Stomach smooth muscle (tissue), 2 donors: ENCODE measurements at regions not wholly inside any gene's neighbourhood (a gene's known extent, or its start where the extent isn't known, plus 50 kb on each side); places are given as distances from the start of the nearest gene placed in this dataset.
"Not testable (repeated sequence)": the region's sequence is repeated elsewhere in the genome, so short reads cannot be mapped to it uniquely, and the experiment has no call there.

Experiments used
- H3K27ac ChIP-seq: one replicate; pipeline ENCODE4 v1.7.0; 2013; ENCODE audit warnings: mild to moderate bottlenecking, low read length, inconsistent platforms
- H3K27me3 ChIP-seq, 2 donors: one replicate each; pipeline ENCODE4 v1.7.0; 2013; ENCODE audit warnings: low read length in 2 of 2; ENCODE audit not compliant: insufficient read depth in 2 of 2, control insufficient read depth in 1 of 2
- H3K36me3 ChIP-seq, 2 donors: one replicate each; pipeline ENCODE4 v1.7.0; 2013; ENCODE audit warnings: low read length in 2 of 2; ENCODE audit not compliant: control insufficient read depth in 2 of 2, insufficient read depth in 2 of 2
- H3K4me1 ChIP-seq: one replicate; pipeline ENCODE4 v1.7.0; 2013; ENCODE audit warnings: low read length; ENCODE audit not compliant: control insufficient read depth, insufficient read depth
- H3K4me3 ChIP-seq, 2 donors: one replicate each; pipeline ENCODE4 v1.7.0; 2013; ENCODE audit warnings: low read length in 2 of 2
- H3K9ac ChIP-seq, 2 donors: one replicate each; pipeline ENCODE4 v1.7.0; 2013; ENCODE audit warnings: low read length in 2 of 2, mild to moderate bottlenecking in 1 of 2
- H3K9me3 ChIP-seq, 2 donors: one replicate each; pipeline ENCODE4 v1.7.0; 2013; ENCODE audit warnings: low read length in 2 of 2; ENCODE audit not compliant: control insufficient read depth in 2 of 2
- donor health status: healthy.
- donor health status: Pancreatic carcinoma.

DNA sequence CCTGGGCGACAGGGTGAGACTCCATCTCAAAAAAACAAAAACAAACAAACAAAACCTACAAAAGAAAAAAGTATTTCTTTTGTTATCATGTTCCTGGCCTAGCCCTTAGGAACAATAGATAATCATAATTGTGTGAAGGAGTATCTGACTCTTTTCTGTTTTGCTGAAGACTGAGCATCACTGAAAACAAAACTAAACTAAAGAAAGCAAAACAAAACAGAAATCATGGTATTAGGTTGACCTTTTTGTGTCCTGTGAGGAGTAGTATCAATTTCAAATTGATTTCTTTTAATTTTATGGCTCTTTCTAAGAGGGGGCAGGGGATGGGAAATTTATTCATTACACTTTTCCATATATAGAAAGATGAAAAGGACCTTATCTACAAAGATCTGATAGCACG, 246.0 kb downstream of the YTHDC2 start:
- no peaks in the 10 kb centered on the region for H3K27me3 ChIP-seq
- no peak overlapping the region for H3K4me3 ChIP-seq
- no peaks in the 10 kb centered on the region for H3K4me1 ChIP-seq
- H3K9ac ChIP-seq = no peak overlapping the region
- H3K36me3 ChIP-seq = no peaks in the 10 kb centered on the region
- no peaks in the 10 kb centered on the region for H3K9me3 ChIP-seq
- no peak overlapping the region for H3K27ac ChIP-seq

DNA sequence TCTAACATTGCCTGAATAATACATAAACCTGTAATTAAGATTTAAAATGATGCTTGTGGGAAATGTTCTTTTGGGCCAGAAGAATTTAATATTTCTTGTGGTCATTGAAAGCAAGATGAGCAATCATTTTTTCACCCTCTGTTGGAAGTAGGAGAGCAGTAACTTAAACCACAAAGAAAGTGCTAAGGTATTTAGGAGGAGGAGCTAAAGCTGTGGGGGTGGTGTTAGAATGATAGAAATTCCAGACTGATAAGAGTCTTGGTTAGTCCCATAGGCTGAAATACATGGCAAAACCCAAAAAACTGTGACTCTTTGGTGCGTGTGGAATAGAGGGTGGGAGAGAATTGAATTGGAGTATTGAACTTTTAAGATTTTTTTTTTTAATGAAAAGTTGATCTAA, 247.0 kb downstream of the YTHDC2 start:
- no peak overlapping the region for H3K9ac ChIP-seq
- no peaks in the 10 kb centered on the region for H3K27me3 ChIP-seq
- H3K36me3 ChIP-seq = no peaks in the 10 kb centered on the region
- H3K9me3 ChIP-seq = no peaks in the 10 kb centered on the region
- no peak overlapping the region for H3K27ac ChIP-seq
- H3K4me3 ChIP-seq = no peak overlapping the region
- peaks cover 3% of the 10 kb centered on the region for H3K4me1 ChIP-seq

DNA sequence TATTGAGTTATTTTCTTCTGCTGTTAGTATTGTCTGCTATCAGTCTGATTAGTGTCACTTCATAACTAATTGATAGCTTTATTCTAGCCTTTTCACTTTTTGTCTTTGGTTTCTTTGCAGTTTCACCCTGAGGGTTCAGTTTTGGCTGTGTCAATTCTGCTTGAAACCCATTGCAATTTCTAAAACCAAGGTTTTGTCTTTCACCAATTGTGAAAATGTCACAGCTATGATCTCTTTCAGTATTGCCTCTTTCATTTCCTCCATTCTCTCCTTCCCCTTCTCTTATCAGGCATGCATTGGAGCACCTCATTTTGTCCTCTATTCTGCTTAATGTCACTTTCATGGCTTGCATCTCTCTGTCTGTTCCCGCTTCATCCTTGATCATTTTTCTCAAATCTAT, 248.1 kb downstream of the YTHDC2 start:
- peaks cover 3% of the 10 kb centered on the region for H3K4me1 ChIP-seq
- H3K36me3 ChIP-seq = no peaks in the 10 kb centered on the region
- no peak overlapping the region for H3K9ac ChIP-seq
- H3K27me3 ChIP-seq = no peaks in the 10 kb centered on the region
- no peak overlapping the region for H3K4me3 ChIP-seq
- H3K9me3 ChIP-seq = no peaks in the 10 kb centered on the region
- H3K27ac ChIP-seq = no peak overlapping the region

DNA sequence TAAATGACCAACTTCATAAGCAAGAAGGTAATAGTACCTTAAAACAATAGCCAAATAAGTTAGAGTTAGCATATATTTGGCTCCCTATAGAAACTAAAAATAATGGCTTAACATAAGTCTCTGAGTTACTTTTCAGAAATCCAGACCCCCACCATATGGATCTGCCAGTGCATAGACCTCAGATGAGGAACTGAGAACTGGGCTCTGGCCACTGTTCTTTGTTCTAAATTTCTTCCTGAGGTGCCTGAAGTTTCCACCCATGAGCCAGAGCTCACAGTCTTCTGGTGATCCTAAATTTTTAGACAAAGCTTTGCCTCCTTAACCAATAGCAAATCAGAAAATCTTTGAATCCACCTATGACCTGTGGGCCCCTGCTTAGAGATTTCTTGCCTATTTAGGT, 250.9 kb downstream of the YTHDC2 start:
- Histone ChIP-seq H3K9ac (no peak overlapping the region), H3K27ac (no peak overlapping the region), H3K4me1 (peaks cover 3% of the 10 kb centered on the region), H3K4me3 (no peak overlapping the region), H3K36me3 (no peaks in the 10 kb centered on the region), H3K27me3 (no peaks in the 10 kb centered on the region), H3K9me3 (no peaks in the 10 kb centered on the region)

DNA sequence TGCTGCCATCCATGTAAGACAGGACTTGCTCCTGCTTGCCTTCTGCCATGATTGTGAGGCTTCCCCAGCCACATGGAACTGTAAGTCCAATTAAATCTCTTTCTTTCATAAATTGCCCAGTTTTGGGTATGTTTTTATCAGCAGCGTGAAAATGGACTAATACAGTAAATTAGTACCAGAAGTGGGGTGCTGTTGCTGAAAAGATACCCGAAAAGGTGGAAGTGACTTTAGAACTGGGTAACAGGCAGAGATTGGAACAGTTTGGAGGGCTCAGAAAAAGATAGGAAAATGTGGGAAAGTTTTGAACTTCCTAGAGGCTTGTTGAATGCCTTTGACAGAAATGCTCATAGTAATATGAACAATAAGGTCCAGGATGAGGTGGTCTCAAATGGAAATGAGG, 253.3 kb downstream of the YTHDC2 start:
- not testable (repeated sequence) for H3K36me3 ChIP-seq, H3K9me3 ChIP-seq, H3K4me1 ChIP-seq, H3K9ac ChIP-seq, H3K27ac ChIP-seq, H3K27me3 ChIP-seq, H3K4me3 ChIP-seq

DNA sequence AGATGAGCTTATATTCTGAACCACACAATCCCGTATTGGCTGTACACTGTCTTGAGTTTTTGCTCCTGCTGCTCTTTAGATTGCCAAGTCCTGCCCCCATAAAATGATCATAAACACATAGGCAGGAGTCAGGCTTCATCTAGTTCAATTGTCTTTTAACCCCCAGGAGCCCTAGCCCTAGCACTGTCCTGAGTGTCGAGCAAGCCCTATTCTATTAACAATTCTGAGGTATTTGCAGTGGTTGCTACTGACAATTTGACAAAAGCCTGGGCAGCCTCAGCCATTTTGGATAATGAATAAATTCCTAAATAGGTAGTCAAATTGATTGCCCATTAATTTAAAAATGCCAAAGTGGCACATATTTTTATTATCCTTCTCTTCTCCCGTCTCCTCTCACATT, 257.2 kb downstream of the YTHDC2 start:
- H3K4me1 ChIP-seq = no peaks in the 10 kb centered on the region
- no peaks in the 10 kb centered on the region for H3K27me3 ChIP-seq
- H3K9me3 ChIP-seq = no peaks in the 10 kb centered on the region
- H3K27ac ChIP-seq = no peak overlapping the region
- no peaks in the 10 kb centered on the region for H3K36me3 ChIP-seq
- no peak overlapping the region for H3K4me3 ChIP-seq
- H3K9ac ChIP-seq = no peak overlapping the region

- H3K9me3 ChIP-seq = no peaks in the 10 kb centered on the region
- no peaks in the 10 kb centered on the region for H3K4me1 ChIP-seq
These were observed 258.0 kb downstream of the YTHDC2 start for GRCh38 chr5:113771483-113771882.

GRCh38 chr5:113776168-113776567, 262.7 kb downstream of the YTHDC2 start:
- Histone ChIP-seq H3K9me3 (no peaks in the 10 kb centered on the region), H3K27me3 (no peaks in the 10 kb centered on the region), H3K4me3 (no peak overlapping the region), H3K36me3 (no peaks in the 10 kb centered on the region), H3K4me1 (no peaks in the 10 kb centered on the region), H3K27ac (no peak overlapping the region), H3K9ac (no peak overlapping the region)

More at GRCh38 chr5:113771483-113771882, 258.0 kb downstream of the YTHDC2 start:
- Histone ChIP-seq H3K4me3 (no peak overlapping the region), H3K9ac (no peak overlapping the region), H3K36me3 (no peaks in the 10 kb centered on the region), H3K27ac (no peak overlapping the region), H3K27me3 (no peaks in the 10 kb centered on the region)

DNA sequence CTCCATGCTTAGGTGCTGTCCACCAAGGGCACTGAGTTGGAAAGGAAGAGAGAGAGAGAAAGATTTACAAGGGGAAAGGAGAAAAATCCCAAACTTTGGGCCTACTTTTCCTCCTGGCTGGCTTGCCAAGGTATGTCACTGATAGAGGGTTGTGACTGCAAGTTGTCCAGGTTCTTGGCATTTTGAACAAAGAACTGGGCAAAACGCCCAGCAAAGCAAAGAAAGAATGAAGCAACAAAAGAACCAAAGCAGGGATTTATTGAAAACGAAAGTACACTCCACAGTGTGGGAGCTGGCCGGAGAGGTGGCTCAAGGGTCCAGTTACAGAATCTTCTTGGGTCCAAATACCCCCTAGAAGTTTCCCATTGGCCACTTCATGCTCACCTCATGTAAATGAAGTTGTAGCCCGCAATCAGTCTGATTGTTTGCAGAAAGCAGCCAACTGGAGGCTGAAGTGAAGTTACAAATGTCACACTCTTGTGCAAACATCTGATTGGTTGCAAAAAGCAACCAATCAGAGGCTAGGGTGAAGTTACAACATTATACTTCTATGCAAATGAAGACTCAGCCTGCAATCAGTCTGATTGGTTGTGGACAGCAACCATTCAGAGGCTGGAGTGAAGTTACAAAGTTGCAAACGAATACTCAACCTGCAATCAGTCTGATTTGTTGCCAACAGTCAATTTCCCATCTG, 263.5 kb downstream of the YTHDC2 start:
- H3K9me3 ChIP-seq = no peaks in the 10 kb centered on the region
- H3K4me3 ChIP-seq = peak overlapping the region in 1 of 2 donors; percentile 22
- no peaks in the 10 kb centered on the region for H3K27me3 ChIP-seq
- no peak overlapping the region for H3K27ac ChIP-seq
- no peaks in the 10 kb centered on the region for H3K36me3 ChIP-seq
- H3K4me1 ChIP-seq = no peaks in the 10 kb centered on the region
- no peak overlapping the region for H3K9ac ChIP-seq

- H3K27ac ChIP-seq = no peak overlapping the region
- no peaks in the 10 kb centered on the region for H3K27me3 ChIP-seq
- no peaks in the 10 kb centered on the region for H3K36me3 ChIP-seq
- H3K9me3 ChIP-seq = no peaks in the 10 kb centered on the region
- H3K4me1 ChIP-seq = no peaks in the 10 kb centered on the region
- no peak overlapping the region for H3K4me3 ChIP-seq
- H3K9ac ChIP-seq = no peak overlapping the region
These were observed 264.7 kb downstream of the YTHDC2 start for GRCh38 chr5:113778147-113778546.

DNA sequence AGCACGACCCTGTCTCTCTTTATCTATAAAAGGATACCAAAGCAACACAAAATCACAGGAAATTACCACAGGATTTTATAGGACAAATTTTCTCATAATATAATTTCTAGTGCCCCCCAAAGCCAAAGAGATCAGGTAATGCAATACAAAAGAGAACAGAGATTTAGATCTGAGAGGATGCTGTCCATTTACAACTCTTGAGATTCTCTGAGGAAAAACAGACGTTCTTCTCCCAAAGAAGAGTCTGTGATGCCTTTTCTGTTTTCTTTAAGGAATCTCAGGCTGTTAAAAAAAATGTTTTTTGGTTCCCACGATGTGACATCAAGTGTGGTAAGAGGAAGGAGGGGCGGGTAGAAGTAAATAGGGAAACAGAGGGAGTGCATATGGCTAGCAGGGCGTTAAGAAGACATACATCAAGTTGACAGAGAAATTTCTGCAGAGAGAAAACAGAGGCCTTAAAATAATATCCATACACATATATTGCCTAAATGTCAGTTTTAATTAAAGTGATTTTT, 274.7 kb downstream of the YTHDC2 start:
- no peak overlapping the region for H3K27ac ChIP-seq
- no peaks in the 10 kb centered on the region for H3K36me3 ChIP-seq
- H3K4me3 ChIP-seq = no peak overlapping the region
- no peak overlapping the region for H3K9ac ChIP-seq
- H3K27me3 ChIP-seq = no peaks in the 10 kb centered on the region
- no peaks in the 10 kb centered on the region for H3K4me1 ChIP-seq
- H3K9me3 ChIP-seq = no peaks in the 10 kb centered on the region
